ENCODE measurements at regions not wholly inside any gene's neighbourhood (a gene's known extent, or its start where the extent isn't known, plus 50 kb on each side); places are given as distances from the start of the nearest gene placed in this dataset.
A peak's percentile ranks its signal among the peaks of the same experiment; 100 is the strongest.

DNA sequence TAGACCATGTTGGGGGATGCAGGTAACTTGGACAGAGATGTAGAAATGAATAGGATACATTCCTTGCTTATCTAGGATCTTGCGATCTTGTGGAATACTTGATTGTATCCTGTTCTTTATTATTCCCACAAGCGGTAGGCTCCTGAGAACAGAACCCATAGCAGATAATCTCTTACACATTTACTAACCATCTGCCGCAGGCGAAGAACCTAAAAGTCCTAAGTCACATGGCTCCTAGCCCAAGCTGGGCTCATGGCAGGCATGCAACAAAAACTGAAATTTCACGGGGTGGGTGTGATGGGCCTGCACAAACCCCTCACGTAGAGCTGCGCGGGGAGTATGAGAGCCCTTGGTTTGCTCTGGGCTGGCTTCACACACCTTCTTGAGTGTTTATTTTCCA is 177.4 kb upstream of the NECTIN1 start:
- DNase-seq (ENCODE audit: low read depth): no peak

DNA sequence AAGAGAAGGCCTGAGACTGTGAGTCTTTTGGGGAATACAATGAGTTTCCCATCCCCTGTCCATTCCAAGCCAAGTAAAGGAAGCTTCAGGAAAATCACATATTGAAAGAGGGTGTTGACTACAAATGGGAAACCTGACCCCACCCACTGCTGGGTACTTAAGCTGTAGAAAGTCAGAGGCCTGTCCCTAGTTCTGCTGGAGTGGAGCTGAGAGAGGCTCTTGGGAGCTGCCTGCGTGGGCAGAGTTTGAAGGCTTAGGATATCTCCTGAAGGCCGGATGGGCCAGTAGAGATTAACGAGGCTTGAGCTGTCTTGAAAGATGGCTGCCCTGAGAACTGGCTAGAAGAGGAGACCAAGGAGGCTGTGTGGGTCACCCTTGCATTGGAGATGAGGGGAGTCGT is 176.2 kb upstream of the NECTIN1 start:
- DNase-seq (ENCODE audit: low read depth): no peak

DNA sequence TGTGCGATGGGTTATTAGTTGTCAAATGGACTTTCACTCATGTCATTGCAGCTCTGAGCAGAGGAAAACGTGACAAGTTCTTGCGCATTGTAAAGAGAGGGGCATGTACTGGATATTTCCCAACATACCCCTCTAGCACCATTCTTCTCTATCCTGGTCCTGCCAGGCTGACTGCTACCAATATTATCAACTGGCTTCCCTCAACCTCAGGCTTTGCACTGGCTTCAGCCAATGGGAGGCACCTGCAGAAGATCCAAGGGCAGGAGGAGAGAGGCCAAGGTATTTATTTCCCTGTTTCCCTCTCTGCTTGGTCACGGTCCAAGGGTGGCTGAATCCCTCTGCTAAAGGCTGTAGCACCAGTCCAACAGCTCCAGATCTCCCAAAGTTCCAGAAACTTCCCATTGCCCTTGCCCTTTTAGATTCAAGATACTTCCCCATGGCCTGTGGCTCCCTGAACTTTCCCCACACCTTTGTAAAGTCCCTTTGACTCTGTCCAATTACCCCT is 175.6 kb upstream of the NECTIN1 start:
- no peak for DNase-seq (ENCODE audit: low read depth)

DNA sequence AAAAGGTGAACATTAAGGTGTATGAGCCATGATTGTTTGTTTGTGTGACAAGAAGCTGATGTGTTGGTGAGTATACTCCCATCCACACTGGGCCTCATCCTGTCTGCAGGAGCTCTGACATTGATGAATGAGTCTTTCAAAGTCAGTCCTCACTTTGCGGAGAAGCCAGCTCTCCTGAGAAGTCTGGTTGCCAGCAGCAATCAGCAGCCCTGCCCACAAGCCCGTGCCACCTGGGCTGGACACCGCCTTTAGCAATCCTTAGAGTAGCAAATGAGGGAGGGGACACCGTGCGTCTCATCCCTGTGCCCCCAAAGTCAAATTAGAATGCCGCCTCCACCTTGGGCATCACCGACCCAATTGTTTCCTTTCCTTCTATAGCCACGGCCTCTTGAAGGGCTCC is 174.8 kb upstream of the NECTIN1 start:
- DNase-seq (ENCODE audit: low read depth): no peak

DNA sequence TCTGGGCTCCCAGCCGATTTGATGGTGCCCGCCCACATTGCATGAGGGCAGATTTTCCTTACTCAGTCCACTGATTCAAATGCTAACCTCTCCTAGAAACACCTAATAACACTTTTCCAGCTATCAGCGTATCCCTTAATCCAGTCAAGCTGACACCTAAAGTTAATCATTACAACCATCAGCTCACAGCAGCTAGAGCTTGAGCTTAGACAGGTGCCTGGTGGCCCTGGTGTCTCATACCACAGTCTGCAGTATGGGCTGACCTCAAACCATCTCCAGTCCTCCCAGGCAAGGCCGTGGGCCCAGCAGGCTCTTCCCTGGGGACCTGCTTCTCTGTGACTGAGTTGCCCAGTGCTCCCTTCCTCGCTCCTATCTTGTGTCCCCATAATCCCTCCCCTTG is 174.4 kb upstream of the NECTIN1 start:
- DNase-seq (ENCODE audit: low read depth): no peak

DNA sequence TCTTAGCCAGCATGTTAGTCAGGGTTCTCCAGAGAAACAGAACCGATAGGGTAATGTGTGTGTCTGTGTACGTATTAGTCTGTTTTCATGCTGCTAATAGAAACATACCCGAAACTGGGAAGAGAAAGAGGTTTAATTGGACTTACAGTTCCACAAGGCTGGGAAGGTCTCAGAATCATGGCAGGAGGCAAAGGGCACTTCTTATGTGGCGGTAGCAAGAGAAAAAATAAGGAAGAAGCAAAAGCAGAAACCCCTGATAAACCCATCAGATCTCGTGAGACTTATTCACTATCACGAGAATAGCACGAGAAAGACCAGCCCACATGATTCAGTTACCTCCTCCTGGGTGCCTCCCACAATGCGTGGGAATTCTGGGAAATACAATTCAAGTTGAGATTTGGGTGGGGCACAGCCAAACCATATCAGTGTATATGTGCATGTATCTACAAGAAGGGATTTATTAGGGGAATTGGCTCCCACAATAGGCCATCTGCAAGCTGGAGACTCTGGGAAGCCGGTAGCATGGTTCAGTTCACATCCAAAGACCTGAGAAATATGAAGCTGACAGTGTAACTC is 173.7 kb upstream of the NECTIN1 start:
- DNase-seq (ENCODE audit: low read depth): no peak

DNA sequence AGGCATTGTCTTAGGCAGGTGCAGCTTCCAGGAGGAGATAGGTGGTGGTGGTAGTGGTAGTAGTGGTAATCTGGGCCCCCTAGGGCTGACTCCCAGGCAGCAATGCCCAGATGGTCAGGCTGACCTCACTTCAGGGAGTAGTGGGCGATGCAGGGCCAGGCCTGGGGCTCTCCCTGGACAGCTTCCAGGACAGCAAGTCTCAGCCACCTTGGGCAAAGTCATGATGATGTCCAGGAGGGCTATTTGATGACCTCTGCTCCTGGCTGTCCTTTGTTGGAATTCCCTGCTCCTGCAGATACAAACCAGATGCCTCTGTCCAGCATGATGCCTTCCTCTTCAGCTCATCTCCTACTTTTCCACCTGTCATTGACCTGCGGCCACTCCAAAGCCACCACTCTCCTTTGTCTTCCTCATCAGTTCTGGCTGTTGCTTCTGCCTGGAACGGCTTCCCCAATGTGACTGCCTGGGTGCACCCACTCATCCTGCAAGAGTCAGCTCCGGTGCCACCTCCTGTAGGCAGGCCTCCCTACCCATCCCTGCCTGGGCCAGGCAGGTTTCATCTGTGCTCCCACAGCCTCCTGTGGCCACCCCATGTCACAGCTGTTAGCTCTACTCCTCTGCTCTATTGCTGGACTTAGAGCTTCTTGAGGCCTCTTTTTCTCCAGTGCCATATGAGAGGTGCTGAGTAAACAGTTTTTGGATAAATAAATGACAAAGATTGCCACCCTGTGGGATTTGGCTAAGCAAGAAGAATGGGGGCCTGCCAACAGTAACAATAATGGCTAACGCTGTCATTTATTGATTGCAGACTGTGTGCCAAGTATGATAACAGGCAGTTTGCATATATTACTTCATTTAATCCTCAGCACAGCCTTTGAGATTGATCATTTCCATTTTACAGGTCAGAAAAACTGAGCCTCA is 172.9 kb upstream of the NECTIN1 start:
- no peak for DNase-seq (ENCODE audit: low read depth)

DNA sequence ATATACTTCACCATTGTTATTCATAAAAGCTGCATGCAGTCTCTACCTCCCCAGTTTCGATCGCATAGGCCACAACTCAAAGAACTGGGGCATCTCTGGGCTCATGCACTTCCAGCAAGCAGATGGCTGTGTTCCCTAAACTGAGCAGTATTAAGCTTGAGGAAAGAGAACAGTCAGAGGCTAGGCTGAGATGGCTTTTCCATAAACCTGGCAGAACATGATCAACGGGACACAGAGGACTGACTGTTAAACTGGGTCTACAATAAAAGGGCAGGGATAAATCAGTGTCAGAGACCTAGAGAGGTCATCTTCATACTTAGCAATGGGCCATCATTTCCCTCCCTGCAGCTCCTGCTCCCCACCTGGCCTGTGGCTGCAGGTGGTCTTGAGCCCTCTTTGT is 171.0 kb upstream of the NECTIN1 start:
- no peak for DNase-seq (ENCODE audit: low read depth)

DNA sequence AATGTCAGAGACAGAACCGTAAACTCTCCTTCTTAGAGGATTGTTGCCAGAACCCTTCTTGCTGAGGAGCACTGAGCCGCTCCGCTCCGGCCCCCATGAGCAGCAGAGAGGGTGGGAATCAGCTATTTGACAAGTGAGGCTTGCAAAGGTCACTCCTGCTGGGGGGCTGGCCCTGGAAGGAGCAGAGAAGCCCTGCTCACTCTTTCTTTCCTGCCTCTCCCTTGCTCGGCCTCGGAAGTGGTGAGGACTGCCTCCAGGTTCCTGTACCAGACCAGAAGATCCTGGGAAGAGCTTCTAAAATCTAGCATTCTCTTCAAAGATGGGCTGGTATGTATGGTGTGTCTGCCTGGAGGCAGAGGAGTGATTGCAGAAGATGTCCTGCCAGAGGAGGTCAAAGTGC is 168.6 kb upstream of the NECTIN1 start:
- DNase-seq (ENCODE audit: low read depth): no peak

DNA sequence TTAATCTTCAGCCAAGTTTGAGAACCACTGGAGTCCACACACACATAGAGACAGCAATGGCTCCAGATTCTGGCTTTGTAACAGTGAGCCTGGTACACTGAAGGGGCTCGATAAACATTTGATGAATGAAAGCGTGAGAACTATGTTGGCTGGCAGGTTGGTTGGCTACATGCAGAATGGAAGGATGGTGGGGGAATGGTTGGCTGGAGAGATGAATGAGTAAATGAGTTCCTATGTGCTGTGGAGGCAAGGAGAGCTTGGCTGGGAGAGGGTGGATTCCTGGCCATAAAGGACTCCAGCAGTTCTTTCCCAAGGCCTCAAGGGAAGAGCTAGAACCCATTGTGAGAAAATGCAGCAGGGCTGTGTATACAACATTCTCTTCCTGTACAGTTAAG is 168.0 kb upstream of the NECTIN1 start:
- DNase-seq (ENCODE audit: low read depth): no peak

DNA sequence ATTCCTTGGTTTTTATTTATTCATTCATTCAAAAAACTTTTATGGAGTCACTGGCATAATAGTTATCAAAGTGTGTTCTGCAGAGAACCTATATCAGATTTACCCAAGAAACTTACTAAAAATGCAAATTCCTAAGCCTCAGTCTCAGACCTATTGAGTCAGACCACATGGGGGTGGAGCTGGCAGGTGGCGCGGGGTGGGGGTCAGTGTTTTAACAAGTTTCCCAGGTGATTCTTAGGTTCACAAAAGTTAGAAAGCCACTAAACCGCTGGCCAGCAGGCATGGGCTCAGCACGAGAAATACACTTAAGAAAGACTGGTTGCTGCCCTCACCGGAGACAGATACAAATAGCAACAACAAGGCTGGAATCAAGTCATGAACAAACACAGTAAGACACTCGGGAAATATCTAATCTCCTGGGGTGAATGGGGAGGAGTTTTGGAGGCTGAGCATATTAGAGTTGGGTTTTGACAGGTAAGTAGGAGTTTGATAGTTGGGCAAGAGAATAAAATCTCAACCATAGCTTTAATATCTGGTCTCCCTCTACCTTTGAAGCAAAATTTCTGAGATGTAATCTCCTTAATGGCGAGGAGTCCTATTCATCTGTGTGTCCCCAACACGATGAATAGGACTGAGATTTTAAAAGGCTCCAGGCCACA is 167.5 kb upstream of the NECTIN1 start:
- no peak for DNase-seq (ENCODE audit: low read depth)

DNA sequence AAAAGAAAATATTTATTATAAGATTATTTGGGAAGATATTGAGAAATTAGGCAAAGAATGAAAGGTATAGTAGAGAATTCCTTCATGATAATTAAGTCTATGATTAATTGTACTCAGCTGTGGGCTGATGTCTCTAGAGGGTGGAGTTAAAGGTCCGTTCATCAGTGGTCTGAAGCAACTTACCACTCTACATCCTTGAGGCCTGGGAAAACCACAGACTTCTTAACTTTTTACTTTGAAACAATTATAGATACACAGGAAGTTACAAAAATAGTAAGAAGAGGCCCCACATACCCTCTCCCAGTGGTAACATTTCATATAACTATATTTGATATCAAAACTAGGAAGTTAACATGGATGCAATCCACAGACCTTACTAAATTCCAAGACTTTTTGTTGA is 167.0 kb upstream of the NECTIN1 start:
- DNase-seq (ENCODE audit: low read depth): no peak

DNA sequence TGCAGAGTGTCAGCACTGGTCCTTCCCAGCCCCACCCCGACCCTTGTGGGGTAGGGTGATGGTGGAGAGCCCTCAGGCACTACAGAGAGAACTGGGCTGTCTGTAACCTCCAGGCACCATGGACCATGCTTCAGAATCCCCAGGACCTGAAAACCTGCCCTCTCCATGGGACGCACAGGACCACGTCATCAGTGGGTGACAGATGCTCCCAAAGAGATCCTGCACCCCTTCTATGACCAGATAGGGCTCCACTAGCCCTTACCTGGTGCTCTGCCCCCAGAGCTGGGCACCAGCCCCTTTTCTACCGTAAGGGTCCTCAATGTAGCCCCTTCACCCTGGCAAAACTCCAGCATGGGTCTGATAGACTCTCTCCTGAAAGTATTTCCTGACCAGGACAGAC is 165.9 kb upstream of the NECTIN1 start:
- DNase-seq (ENCODE audit: low read depth): no peak

DNA sequence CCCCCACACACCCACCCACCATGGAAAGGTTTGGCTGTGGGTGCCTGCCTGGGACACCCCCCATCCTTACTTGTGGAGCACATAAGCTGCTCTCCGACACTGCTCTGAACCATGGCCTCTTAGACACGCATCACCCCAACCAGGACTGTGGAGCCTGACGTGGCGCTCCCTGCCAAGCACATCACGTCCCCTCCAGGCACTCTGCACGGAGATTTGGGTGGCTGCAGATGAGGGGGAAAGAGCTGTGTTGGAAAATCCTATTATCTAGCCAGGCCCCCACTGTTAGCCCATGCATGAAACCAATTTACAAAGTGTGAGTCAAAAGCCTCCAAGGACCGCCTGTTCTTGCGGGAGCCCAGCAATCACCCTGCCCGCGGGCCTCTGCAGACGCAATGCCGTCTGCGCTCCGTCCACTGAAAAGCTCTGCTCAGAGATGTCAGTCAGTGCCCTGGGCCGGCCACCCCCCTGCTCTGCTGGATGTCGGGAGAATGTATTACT is 163.4 kb upstream of the NECTIN1 start:
- no peak for DNase-seq (ENCODE audit: low read depth)

DNA sequence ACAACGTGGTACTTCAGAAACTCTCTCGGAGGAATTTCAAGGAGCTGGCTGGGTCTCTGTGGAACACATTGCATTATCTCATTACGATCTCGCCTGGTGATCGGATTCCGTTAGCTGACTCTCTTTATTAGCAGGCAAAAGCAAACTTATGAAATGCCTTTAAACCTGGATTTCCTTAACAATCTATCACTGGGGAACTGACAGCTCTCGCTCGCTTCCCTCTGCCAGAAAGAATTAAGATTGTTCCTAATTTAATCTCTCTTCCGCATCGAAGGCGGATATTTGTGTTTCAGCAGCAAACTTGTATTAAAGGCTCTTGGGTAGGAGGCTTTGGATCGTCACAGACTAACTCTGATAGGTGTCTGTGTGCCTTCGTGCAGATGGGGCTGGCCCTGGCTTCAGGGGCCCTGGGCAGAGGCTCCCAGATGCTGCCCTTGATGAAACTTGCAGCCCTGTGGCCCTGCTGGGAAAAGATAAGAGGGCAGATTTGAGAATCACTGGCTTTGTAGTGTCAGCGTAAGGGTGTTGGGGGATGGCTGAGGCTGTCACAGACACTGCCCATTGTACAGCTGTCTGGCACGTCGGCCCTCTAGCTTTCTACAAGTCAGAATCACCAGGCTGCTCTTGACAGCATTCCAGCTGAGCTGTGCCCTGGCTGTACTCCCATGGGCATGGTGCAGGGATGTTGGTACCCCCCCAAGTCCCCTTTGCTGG is 162.2 kb upstream of the NECTIN1 start:
- no peak for DNase-seq (ENCODE audit: low read depth)

DNA sequence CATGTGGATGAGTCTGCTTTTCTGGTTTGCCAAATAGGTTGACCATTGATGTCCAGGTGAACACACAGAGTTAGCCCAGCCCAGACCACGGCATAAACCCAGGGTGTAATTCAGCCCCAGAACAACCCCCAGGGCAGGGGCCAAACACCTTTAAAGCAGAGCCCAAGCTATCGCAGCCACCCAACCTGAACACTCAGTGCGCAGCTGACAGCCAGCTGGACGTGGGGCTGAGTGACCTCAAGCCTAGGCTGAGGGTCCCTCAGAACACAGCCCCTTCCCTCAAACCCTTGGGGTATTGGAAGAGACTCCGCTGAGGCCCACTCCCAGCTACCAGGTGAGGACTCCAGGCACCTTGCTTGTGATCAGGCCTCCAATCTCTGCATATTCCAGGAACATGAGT is 161.5 kb upstream of the NECTIN1 start:
- DNase-seq (ENCODE audit: low read depth): no peak

DNA sequence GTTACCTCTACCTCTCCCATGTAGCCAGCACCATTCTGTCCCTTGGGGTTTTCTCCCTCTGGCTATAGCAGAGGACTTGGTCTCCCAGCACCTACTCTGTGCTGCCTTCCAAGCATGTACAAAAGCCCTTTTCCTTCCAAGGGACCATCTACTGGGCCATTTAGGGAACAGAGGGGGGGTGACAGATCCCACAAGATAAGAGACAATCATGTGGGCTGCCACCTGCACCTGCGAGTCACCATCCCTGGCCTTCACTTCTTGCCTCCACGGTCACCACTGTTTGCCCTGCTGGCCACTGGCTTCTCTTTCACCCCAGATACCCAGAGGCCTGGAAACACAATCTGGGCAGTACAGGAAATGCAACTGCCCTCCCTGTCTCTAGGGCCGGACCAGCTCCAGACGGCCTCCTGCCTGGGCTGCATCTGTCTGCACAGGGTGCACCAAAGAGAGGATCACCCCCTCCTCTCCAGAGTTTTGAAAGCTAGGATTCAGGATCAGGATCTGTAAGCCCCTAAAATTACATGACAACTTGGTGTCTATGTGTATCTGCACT is 160.8 kb upstream of the NECTIN1 start:
- DNase-seq (ENCODE audit: low read depth): no peak

DNA sequence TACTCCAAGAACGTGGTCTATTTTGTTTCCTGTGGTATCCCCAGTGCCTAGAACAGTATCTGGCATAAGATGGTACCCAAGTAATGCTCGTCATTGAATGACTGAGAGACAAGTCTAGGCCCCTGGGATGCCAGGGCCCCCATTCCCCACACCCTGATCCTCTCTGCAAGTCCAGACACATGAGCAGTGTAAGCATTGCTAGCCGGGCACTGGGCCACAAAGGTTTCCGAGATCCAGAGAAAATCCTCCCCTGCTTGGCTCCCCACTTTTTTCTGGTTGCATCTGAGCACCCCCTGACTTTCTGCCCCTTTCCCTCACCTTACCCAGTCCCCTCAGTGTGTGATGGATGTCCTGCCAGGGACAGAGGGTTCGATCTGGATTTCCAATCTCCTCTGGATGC is 160.1 kb upstream of the NECTIN1 start:
- no peak for DNase-seq (ENCODE audit: low read depth)

DNA sequence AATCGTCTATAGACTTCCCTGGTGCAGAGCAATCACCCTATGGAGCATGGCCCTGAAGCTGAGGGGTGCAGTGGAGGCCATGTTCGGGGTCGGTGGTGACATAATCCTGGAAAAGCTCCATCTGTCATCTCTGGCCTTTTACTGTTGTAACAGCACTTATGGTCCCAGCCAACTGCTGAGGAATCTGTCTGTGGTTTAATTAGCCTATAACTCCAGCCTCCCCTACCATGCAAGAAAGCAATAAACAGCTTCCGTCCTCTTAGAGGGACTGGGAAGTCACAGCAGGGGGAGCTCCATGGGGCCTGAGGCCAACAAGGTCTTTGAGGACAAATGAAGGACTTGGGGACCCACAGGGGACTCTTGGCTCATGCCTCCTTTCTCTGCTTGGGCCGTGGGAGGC is 159.1 kb upstream of the NECTIN1 start:
- peak; percentile 4 for DNase-seq (ENCODE audit: low read depth)

DNA sequence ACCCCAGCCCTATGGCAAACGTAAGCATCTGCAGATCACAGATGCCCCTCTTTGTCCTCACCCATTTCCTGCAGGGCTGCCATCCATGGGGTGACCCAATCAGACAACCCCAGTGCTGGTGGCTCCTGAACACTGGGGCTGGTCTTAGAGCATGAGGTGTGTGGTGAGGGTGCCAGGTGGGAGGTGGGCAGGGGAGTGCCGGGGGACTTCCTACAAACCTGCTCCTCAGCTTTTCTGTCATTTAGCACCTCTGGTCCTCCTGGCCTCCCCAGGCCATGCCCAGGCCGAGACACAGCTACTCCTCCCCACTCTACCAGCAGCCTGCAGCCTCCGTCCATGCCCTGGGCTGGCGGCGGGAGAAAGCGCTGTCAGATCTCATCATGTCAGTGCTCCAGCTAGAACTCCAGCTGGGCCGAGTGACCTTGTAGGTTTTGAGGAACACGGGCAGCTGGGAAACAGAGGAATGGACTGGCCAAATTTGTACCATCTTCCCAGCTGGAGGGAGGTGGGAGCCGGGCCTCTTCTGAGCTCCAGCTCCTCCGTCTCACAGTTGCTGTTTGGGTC is 157.7 kb upstream of the NECTIN1 start:
- no peak for DNase-seq (ENCODE audit: low read depth)

DNA sequence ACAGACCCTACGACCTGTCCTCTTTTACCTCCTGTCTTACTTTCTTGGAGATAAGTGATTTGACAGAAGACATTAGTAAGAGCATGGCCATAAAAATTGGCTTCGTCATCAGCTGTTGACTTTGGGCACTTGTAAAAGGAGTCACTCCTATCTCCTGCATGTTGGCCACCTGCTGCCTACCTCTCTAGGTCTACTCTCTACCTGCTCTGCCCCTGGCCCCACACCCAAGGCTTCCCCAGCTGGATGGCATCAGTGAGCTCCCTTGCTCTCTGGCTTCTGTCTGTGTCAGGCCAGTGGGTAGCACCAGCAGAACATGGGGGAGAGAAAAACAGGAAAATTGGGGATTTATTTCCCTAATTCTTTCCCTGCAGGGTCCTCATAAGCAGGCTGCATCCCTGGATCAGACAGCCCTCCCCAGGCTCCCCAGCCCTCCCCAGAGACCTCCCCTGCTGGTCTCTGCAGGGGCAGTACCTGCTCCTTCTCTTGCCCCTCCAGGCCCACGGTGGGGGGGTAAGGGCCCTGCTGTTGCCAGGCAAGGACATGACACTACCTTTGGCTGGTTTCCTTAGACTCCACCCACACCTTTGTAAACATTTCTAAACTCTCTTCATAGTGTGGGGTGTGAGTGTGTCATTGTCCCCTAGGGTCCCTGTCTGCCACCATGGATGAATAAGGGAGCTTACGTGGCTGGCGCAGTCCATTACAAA is 157.0 kb upstream of the NECTIN1 start:
- DNase-seq (ENCODE audit: low read depth): no peak

Measured in GM04503 (cell line).